SK-N-SH treated with all-trans-retinoic acid at 6 μM for 48 hours (cell line): ENCODE measurements at regions not wholly inside any gene's neighbourhood (a gene's known extent, or its start where the extent isn't known, plus 50 kb on each side); places are given as distances from the start of the nearest gene placed in this dataset.

Experiments used
- ATAC-seq: fragments of 200-7000 bp; cut with Tn5 transposase; 3 replicates; pipeline ENCODE4 v1.9.1; 2020; ENCODE audit warnings: mild to moderate bottlenecking, moderate library complexity
- ARNTL ChIP-seq: fragments of 450-650 bp; formaldehyde crosslinking; IDR thresholded peaks from 2 replicates; pipeline ENCODE4 v1.5.0; 2020; ENCODE audit warnings: low read depth, mild to moderate bottlenecking, moderate library complexity, borderline replicate concordance
- BACH2 ChIP-seq: fragments of 250-450 bp; sonication (Bioruptor Pico); IDR thresholded peaks from 2 replicates; pipeline ENCODE4 v1.9.0; 2021; ENCODE audit warnings: mild to moderate bottlenecking, borderline replicate concordance
- CSDC2 ChIP-seq: fragments of 250-450 bp; sonication (Bioruptor Pico); IDR thresholded peaks from 2 replicates; pipeline ENCODE4 v1.5.0; 2020; ENCODE audit warnings: mild to moderate bottlenecking, moderate library complexity
- ESRRG ChIP-seq: fragments of 250-450 bp; sonication (Bioruptor Pico); IDR thresholded peaks from 2 replicates; pipeline ENCODE4 v1.6.1; 2021; ENCODE audit warnings: mild to moderate bottlenecking
- GLIS3 ChIP-seq: fragments of 250-450 bp; sonication (Bioruptor Pico); IDR thresholded peaks from 2 replicates; pipeline ENCODE4 v1.5.0; 2020; ENCODE audit warnings: mild to moderate bottlenecking, moderate library complexity
- ISL1 ChIP-seq: fragments of 250-450 bp; sonication (Bioruptor Pico); IDR thresholded peaks from 2 replicates; pipeline ENCODE4 v2.1.2; 2022; ENCODE audit warnings: mild to moderate bottlenecking, moderate library complexity
- OSR1 ChIP-seq: fragments of 250-450 bp; sonication (Bioruptor Pico); IDR thresholded peaks from 2 replicates; pipeline ENCODE4 v1.8.0; 2022; ENCODE audit warnings: moderate library complexity, mild to moderate bottlenecking, inconsistent platforms
- PPARA ChIP-seq: fragments of 250-450 bp; sonication (Bioruptor Pico); IDR thresholded peaks from 2 replicates; pipeline ENCODE4 v1.5.0; 2020; ENCODE audit warnings: mild to moderate bottlenecking, borderline replicate concordance
- RARB ChIP-seq: fragments of 250-450 bp; sonication (Bioruptor Pico); IDR thresholded peaks from 2 replicates; pipeline ENCODE4 v1.8.0; 2021; ENCODE audit warnings: mild to moderate bottlenecking, moderate library complexity
- TOX ChIP-seq: fragments of 250-450 bp; sonication (Bioruptor Pico); IDR thresholded peaks from 2 replicates; pipeline ENCODE4 v1.8.0; 2021; ENCODE audit warnings: mild to moderate bottlenecking, moderate library complexity, borderline replicate concordance
- ZC3H10 ChIP-seq: fragments of 250-450 bp; sonication (Bioruptor Pico); IDR thresholded peaks from 2 replicates; pipeline ENCODE4 v1.5.1; 2021; ENCODE audit warnings: mild to moderate bottlenecking, moderate library complexity
- ZFP3 ChIP-seq: fragments of 250-450 bp; sonication (Bioruptor Pico); IDR thresholded peaks from 2 replicates; pipeline ENCODE4 v1.5.0; 2020; ENCODE audit warnings: mild to moderate bottlenecking, moderate library complexity
- ZNF565 ChIP-seq: fragments of 450-650 bp; formaldehyde crosslinking; conservative IDR thresholded peaks from 2 replicates; pipeline ENCODE4 v1.5.0; 2020; ENCODE audit warnings: low read depth, mild to moderate bottlenecking, moderate library complexity
- ZNF70 ChIP-seq: fragments of 450-650 bp; formaldehyde crosslinking; IDR thresholded peaks from 2 replicates; pipeline ENCODE4 v1.5.0; 2020; ENCODE audit warnings: mild to moderate bottlenecking, moderate library complexity
- ZNF8 ChIP-seq: fragments of 450-650 bp; formaldehyde crosslinking; IDR thresholded peaks from 2 replicates; pipeline ENCODE4 v1.5.0; 2020; ENCODE audit warnings: mild to moderate bottlenecking, moderate library complexity
- TF ChIP-seq, protein P1 (sequence below): fragments of 250-450 bp; sonication (Bioruptor Pico); IDR thresholded peaks from 2 replicates; pipeline ENCODE4 v1.5.1; 2021; ENCODE audit warnings: mild to moderate bottlenecking, moderate library complexity
- TF ChIP-seq, protein P2 (sequence below): fragments of 250-450 bp; sonication (Bioruptor Pico); IDR thresholded peaks from 2 replicates; pipeline ENCODE4 v1.8.0; 2021; ENCODE audit warnings: low read depth, mild to moderate bottlenecking, moderate library complexity, borderline replicate concordance
- TF ChIP-seq, protein P3 (sequence below): fragments of 250-450 bp; sonication (Bioruptor Pico); IDR thresholded peaks from 2 replicates; pipeline ENCODE4 v1.5.1; 2020; ENCODE audit warnings: low read depth, mild to moderate bottlenecking, moderate library complexity
- TF ChIP-seq, protein P4 (sequence below): fragments of 250-450 bp; sonication (Bioruptor Pico); IDR thresholded peaks from 2 replicates; pipeline ENCODE4 v1.5.0; 2020; ENCODE audit warnings: mild to moderate bottlenecking, moderate library complexity
- TF ChIP-seq, protein P5 (sequence below): fragments of 250-450 bp; sonication (Bioruptor Pico); IDR thresholded peaks from 2 replicates; pipeline ENCODE4 v1.8.0; 2020; ENCODE audit warnings: mild to moderate bottlenecking, moderate library complexity, borderline replicate concordance

DNA sequence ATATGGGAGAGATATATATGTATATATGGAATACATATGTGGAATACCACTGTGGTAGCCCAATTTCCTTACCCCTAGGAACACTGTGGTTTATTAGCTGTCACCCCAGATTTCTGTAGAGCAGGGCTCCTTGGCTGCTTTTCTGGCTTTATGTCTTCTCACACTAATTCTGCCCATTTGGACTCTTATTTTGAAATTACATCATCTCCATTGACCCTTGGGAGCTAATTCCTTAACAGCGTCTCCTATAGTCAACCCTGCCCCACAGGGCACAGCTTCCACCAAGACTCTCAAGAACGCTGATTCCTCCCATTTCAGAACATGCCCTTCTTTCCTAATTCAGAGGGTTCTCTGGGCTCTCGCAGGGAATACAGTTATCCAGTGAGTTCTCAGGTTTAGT is 55.4 kb upstream of the TARP start:
- no peak for TF ChIP-seq ESRRG (CRISPR knock-in tag)
- TF ChIP-seq BACH2 (CRISPR knock-in tag): no peak
- TF ChIP-seq ZNF70 (CRISPR knock-in tag): no peak
- TF ChIP-seq, protein P1, sequence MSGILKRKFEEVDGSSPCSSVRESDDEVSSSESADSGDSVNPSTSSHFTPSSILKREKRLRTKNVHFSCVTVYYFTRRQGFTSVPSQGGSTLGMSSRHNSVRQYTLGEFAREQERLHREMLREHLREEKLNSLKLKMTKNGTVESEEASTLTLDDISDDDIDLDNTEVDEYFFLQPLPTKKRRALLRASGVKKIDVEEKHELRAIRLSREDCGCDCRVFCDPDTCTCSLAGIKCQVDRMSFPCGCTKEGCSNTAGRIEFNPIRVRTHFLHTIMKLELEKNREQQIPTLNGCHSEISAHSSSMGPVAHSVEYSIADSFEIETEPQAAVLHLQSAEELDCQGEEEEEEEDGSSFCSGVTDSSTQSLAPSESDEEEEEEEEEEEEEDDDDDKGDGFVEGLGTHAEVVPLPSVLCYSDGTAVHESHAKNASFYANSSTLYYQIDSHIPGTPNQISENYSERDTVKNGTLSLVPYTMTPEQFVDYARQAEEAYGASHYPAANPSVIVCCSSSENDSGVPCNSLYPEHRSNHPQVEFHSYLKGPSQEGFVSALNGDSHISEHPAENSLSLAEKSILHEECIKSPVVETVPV (CRISPR knock-in tag): no peak
- TF ChIP-seq, protein P2, sequence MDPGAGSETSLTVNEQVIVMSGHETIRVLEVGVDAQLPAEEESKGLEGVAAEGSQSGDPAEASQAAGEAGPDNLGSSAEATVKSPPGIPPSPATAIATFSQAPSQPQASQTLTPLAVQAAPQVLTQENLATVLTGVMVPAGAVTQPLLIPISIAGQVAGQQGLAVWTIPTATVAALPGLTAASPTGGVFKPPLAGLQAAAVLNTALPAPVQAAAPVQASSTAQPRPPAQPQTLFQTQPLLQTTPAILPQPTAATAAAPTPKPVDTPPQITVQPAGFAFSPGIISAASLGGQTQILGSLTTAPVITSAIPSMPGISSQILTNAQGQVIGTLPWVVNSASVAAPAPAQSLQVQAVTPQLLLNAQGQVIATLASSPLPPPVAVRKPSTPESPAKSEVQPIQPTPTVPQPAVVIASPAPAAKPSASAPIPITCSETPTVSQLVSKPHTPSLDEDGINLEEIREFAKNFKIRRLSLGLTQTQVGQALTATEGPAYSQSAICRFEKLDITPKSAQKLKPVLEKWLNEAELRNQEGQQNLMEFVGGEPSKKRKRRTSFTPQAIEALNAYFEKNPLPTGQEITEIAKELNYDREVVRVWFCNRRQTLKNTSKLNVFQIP: no peak
- TF ChIP-seq, protein P3, sequence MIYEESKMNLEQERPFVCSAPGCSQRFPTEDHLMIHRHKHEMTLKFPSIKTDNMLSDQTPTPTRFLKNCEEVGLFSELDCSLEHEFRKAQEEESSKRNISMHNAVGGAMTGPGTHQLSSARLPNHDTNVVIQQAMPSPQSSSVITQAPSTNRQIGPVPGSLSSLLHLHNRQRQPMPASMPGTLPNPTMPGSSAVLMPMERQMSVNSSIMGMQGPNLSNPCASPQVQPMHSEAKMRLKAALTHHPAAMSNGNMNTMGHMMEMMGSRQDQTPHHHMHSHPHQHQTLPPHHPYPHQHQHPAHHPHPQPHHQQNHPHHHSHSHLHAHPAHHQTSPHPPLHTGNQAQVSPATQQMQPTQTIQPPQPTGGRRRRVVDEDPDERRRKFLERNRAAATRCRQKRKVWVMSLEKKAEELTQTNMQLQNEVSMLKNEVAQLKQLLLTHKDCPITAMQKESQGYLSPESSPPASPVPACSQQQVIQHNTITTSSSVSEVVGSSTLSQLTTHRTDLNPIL (CRISPR knock-in tag): no peak
- no peak for TF ChIP-seq ISL1 (CRISPR knock-in tag)
- no peak for TF ChIP-seq OSR1 (CRISPR knock-in tag)
- TF ChIP-seq PPARA (CRISPR knock-in tag): no peak
- no peak for TF ChIP-seq RARB (CRISPR knock-in tag)
- TF ChIP-seq CSDC2 (CRISPR knock-in tag): no peak
- no peak for TF ChIP-seq ZNF565 (CRISPR knock-in tag)
- TF ChIP-seq ZC3H10: no peak
- no peak for TF ChIP-seq TOX (CRISPR knock-in tag)
- TF ChIP-seq, protein P4, sequence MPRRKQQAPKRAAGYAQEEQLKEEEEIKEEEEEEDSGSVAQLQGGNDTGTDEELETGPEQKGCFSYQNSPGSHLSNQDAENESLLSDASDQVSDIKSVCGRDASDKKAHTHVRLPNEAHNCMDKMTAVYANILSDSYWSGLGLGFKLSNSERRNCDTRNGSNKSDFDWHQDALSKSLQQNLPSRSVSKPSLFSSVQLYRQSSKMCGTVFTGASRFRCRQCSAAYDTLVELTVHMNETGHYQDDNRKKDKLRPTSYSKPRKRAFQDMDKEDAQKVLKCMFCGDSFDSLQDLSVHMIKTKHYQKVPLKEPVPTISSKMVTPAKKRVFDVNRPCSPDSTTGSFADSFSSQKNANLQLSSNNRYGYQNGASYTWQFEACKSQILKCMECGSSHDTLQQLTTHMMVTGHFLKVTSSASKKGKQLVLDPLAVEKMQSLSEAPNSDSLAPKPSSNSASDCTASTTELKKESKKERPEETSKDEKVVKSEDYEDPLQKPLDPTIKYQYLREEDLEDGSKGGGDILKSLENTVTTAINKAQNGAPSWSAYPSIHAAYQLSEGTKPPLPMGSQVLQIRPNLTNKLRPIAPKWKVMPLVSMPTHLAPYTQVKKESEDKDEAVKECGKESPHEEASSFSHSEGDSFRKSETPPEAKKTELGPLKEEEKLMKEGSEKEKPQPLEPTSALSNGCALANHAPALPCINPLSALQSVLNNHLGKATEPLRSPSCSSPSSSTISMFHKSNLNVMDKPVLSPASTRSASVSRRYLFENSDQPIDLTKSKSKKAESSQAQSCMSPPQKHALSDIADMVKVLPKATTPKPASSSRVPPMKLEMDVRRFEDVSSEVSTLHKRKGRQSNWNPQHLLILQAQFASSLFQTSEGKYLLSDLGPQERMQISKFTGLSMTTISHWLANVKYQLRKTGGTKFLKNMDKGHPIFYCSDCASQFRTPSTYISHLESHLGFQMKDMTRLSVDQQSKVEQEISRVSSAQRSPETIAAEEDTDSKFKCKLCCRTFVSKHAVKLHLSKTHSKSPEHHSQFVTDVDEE (CRISPR knock-in tag): no peak
- no peak for TF ChIP-seq GLIS3
- no peak for TF ChIP-seq ZNF8 (CRISPR knock-in tag)
- no peak for TF ChIP-seq ZFP3 (CRISPR knock-in tag)
- no peak for ATAC-seq

DNA sequence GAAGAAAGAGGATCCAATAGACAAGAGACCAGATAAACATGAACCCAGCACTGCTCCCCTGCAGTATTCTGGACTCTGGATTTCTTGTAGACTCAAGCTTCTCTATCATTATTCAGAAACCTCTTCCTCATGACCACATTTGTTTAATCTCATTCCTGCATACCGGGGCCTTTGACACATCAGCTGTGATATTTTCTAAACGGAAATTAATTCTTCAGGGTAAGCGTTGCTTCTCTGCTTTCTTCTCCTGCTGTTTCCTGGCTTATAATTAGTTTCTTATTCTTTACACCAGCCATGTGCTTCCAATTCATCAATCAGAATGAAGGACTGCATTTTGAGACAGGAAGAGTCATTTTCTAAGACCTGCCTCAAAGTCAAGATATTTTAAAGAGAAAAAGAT is 54.2 kb upstream of the TARP start:
- ATAC-seq: no peak
- TF ChIP-seq, protein P5, sequence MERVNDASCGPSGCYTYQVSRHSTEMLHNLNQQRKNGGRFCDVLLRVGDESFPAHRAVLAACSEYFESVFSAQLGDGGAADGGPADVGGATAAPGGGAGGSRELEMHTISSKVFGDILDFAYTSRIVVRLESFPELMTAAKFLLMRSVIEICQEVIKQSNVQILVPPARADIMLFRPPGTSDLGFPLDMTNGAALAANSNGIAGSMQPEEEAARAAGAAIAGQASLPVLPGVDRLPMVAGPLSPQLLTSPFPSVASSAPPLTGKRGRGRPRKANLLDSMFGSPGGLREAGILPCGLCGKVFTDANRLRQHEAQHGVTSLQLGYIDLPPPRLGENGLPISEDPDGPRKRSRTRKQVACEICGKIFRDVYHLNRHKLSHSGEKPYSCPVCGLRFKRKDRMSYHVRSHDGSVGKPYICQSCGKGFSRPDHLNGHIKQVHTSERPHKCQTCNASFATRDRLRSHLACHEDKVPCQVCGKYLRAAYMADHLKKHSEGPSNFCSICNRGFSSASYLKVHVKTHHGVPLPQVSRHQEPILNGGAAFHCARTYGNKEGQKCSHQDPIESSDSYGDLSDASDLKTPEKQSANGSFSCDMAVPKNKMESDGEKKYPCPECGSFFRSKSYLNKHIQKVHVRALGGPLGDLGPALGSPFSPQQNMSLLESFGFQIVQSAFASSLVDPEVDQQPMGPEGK (CRISPR knock-in tag): no peak
- TF ChIP-seq PPARA (CRISPR knock-in tag) (no peak), ZC3H10 (no peak), CSDC2 (CRISPR knock-in tag) (no peak), ARNTL (no peak), ESRRG (CRISPR knock-in tag) (no peak)
